GM18517 (cell line): ENCODE measurements at regions not wholly inside any gene's neighbourhood (a gene's known extent, or its start where the extent isn't known, plus 50 kb on each side); places are given as distances from the start of the nearest gene placed in this dataset.

Experiments
- ATAC-seq: cut with Tn5 transposase; IDR thresholded peaks from one replicate; pipeline ENCODE4 v1.9.1; 2021; ENCODE audit warnings: mild to moderate bottlenecking, moderate library complexity; ENCODE audit not compliant: unreplicated experiment

DNA sequence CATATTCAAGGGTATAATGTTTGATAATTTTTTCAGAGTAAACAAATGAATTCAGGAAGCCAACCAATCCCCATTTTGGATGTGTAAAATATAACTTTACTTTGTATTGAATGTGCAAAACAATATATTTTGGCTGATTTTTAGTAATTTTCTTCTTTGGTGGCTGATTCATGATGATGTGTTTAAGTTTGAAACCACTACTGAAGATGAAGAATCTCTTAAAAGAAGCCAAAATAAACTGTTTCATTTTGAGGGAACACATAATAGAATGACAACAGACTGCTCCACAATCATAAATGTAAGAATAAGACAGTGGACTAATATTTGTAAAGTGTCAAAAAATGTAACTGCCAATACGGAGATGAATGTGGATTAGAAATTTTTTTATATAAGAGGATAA is 52.5 kb upstream of the TRIM43 start:
- ATAC-seq: peak; percentile 23

DNA sequence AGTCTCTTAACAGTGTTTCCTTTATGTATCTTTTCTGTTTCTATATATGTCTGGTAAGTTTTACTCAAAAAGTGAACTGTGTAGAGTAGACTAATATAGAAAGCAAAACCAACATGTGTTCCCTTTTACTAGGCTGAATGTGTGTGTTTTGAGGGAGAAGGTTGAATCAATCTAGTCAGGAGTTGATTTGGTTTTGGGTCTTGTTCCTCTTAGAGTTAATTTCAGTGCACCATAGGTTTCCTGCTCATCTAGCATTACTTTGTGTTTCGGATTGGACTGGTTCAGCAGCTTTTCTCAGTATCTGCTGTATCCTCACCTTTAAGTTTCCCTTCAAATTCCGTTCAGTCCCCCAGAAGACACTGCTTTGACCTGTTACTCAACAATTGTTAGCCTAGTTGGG is 52.0 kb upstream of the TRIM43 start:
- ATAC-seq: peak; percentile 94
